NCI-H446 treated with DMSO at 0.1 percent for 48 hours (cell line): ENCODE measurements at regions not wholly inside any gene's neighbourhood (a gene's known extent, or its start where the extent isn't known, plus 50 kb on each side); places are given as distances from the start of the nearest gene placed in this dataset.
"Not testable (repeated sequence)": the region's sequence is repeated elsewhere in the genome, so short reads cannot be mapped to it uniquely, and the experiment has no call there.

ENCODE experiments used
- DNase-seq: peaks from one replicate; lab custom pipeline; 2025; lab: John Stamatoyannopoulos, UW

DNA sequence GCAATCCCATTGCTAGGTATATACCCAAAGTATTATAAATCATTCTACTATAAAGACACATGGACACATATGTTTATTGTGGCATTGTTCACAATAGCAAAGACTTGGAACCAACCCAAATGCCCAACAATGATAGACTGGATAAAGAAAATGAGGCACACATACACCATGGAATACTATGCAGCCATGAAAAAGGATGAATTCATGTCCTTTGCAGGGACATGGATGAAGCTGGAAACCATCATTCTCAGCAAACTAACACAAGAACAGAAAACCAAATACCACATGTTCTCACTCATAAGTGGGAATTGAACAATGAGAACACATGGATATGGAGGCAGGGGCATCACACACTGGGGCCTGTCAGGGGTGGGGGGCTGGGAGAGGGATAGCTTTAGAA, 249.4 kb downstream of the UBE3D start:
- not testable (repeated sequence) for DNase-seq

DNA sequence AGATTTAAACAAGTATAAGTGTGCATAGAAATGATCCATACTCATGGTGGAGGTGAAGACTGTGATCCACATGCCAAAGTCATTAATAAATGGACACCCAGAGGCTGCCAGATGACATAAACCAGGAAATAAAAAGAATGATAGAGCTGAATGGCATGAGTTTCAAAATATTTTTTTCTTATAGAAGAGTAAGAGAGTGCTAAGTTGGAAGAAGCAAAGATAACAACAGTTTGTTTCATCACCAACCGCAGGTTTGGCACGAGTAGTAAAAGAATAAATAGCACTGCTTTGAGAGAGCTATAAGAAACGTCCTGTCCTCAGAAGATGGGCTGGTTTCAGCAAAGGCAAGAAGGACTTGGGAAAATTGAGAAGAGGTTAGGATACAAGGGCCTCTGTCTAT, 246.9 kb downstream of the UBE3D start:
- no peak for DNase-seq

DNA sequence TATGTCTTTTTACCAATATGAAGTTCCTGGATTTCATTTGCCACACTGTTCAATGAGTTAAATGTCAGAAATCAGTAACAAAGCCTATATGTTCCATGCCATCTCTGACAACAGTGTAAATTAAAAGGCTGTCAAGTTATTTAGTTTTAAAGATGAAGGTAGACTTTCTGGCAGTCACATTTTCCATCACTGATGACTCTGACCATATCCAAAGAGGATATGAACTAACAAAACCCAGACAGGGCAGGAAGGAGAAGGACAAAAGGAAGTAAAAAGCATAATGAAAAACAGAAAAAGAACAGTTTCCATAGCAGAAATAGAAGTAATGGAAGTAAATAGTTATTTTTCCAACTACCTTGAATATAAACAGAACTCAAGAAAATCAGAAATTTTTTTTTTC, 242.3 kb downstream of the UBE3D start:
- no peak for DNase-seq

DNA sequence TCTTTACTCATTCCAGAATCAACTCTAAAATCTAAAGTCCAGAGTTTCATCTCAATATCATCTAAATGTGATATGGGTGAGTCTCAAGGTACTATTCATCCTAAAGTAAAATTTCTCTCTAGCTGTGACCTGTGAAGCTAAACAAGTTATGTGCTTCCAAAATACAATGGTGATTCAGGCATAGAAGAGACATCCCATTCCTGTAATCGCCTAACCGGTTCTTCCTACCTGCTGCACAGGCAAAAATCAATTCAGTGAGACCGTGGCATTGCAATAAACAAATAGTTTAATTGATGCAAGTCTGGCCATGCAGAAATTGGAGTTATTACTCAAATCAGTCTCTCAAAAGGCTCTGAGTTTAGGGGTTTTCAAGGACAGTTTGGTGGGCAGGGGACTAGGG, 232.8 kb downstream of the UBE3D start:
- no peak for DNase-seq

GRCh38 chr6:82833481-82833880, 232.2 kb downstream of the UBE3D start:
- DNase-seq, result no peak

DNA sequence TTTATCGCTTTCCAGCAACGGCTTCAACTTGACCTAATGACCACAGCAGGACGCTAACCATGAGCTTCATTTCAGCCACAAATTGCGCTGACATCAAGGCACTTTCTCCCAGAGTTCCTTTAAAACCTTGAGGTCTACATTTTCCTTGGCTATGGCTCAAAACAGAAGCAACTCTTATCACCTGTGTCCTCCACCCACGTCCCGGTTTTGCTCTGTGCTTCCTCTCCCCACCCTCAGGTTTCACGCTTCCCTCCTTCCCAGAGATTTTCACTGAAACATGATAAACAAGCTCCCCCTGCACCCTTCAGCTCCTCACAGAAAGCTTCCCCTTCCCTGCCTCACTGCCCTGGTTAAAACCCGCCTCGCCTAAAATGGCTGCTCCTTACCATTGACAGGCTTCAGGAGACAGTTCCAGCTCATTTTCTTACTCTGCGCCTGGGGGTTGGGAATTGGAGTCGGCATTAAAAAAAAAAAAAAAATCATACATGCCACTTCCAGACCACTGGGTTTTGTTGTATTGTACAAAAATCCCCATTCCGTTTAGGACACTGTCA, 229.5 kb downstream of the UBE3D start:
- DNase-seq, result no peak

DNA sequence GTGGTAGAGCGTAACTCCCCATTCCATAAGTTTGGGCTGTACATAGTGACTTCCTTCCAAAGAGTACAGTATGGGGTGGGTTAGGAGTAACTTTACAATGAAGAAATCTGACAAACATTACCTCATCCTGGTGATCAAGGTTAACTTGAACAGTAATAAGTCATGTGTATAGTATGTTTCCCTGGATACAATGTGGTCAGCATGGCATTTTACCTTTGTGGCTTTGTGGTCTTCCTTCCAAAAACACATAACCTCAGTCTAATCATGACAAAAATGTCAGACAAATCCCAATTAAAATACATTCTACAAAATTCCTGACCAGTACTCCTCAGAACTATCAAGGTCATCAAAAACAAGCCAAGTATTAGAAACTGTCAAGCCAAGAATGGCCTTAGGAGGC, 225.1 kb downstream of the UBE3D start:
- DNase-seq, result no peak

DNA sequence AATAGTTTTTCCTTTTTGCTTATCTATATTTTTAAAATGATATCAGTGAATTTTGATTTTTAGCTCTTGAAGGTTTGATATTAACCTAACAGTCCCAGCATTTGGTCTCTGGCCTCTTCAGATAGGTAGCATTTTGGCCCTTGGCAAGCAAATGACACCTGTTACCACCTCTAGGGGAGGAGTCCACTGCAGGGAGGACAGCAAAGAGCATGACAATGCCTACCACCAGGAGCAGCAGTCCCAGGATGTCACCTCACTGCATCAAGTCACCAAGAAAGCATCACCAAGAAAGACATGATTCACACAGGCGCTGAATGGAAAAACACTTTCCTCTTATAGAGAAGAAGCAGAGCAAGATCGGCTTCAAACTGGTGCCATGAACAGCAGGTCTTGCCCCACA, 224.3 kb downstream of the UBE3D start:
- no peak for DNase-seq
